ENCODE measurements at regions not wholly inside any gene's neighbourhood (a gene's known extent, or its start where the extent isn't known, plus 50 kb on each side); places are given as distances from the start of the nearest gene placed in this dataset.

DNA sequence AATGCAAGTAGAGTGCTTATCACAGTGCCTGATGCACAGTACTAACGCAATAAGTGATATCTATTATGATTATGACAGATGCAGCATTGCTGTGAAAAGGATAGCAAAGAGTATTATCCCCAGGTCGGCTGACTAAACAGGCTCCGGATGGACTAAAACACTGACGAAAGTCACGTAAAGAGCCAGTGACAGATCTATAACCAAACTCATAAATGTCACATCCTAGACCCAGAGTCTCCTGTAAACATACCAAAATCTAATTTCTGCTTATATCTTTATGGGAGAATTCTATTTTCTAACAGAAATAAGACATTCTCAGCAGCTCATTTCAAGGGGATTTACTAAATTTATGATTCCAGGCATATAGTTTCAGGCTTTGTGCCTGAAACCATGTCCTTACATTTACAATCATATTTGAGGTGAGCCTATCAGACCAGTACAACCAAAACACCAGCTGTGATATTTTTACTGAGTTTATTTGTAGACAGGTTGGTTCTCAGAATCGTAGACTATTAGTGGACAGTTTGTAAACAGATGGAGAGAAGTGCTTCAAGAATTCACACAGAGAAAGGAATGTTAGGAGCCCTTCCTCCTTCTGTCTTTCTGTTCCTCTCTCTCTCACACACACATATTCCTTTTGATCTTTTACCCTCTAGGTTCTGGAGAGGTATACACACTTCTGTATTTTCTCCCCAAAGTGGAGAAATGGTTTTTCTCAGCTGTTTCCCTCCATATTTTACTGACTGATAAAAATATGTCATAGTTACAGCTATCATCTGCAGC is 52.4 kb upstream of the WDR26 start:
- DNase-seq, result no peak
- H3K4me3 ChIP-seq, result no peak overlapping the region
- H3K36me3 ChIP-seq, result no peaks in the 10 kb centered on the region
- H3K9me3 ChIP-seq, result peaks cover 11% of the 10 kb centered on the region
- no peaks in the 10 kb centered on the region for H3K27me3 ChIP-seq

GRCh38 chr1:224488806-224489499 is 54.4 kb upstream of the WDR26 start:
- Histone ChIP-seq H3K36me3 (no peaks in the 10 kb centered on the region), H3K27me3 (no peaks in the 10 kb centered on the region), H3K4me3 (no peak overlapping the region), H3K9me3 (peaks cover 11% of the 10 kb centered on the region)
- DNase-seq, result no peak

DNA sequence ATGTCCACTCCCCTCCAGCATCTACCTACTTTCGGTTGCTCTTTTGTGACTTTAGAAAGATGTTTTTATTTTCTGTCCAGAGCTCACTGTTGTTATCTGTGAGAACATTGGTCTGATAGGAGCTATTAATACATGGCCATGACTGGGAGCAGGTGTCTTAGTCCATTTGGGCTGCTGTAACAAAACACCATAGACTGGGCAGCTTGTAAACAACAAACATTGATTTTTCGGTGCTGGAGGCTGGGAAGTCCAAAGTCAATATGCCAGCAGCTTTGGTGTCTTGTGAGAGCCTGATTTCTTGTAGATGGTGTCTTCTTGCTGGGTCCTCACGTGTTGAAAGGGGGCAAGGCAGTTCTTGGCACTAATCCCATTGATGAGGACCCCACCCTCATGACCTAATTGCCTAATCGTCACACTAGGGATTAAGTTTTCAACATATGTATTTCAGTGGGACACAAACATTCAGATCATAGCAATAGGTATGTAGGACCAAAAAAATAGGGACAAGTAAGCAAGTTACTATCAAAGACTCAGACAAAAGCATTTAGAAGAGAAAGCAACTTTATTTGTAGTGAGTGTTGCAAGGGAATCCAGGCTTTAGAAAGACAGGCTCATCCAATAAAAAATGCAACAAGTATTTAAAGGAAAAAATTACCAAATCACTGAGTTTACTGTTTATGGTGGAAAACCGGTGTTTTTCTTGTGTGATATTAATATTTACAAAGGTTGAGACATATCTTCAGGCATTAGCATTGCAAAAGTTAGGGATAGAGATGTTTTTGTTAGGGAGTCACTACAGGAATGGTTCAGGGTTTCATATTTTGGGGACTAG is 55.2 kb upstream of the WDR26 start:
- Histone ChIP-seq H3K9me3 (peaks cover 11% of the 10 kb centered on the region), H3K27me3 (no peaks in the 10 kb centered on the region), H3K4me3 (no peak overlapping the region), H3K36me3 (no peaks in the 10 kb centered on the region)
- no peak for DNase-seq

GRCh38 chr1:224490549-224491537 is 56.2 kb upstream of the WDR26 start:
- no peak for DNase-seq
- Histone ChIP-seq H3K36me3 (no peaks in the 10 kb centered on the region), H3K9me3 (peaks cover 11% of the 10 kb centered on the region), H3K27me3 (no peaks in the 10 kb centered on the region), H3K4me3 (no peak overlapping the region)

DNA sequence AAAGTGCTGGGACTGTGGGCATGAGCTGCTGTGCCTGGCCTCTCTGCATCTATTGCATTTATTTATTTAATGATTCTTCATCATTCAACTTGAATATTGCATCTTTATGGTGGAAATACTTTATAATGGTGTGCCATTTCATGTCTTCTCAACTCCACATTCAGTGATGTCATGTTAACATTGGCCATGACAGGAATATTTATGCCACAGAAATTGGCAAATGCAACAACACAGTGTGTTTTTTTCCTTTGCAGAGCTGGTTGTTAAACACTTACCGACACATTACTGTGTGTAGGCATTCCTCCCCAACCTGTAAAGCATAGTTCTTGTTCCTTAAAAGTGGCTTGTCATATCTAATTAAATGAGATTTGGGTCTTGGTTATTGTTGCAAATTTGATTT is 57.4 kb upstream of the WDR26 start:
- no peak for DNase-seq
- no peak overlapping the region for H3K4me3 ChIP-seq
- no peaks in the 10 kb centered on the region for H3K36me3 ChIP-seq
- peaks cover 16% of the 10 kb centered on the region for H3K9me3 ChIP-seq
- no peaks in the 10 kb centered on the region for H3K27me3 ChIP-seq

GRCh38 chr1:224492632-224493031 is 58.0 kb upstream of the WDR26 start:
- no peak for DNase-seq
- no peak overlapping the region for H3K4me3 ChIP-seq
- peaks cover 16% of the 10 kb centered on the region for H3K9me3 ChIP-seq
- H3K27me3 ChIP-seq, result no peaks in the 10 kb centered on the region
- no peaks in the 10 kb centered on the region for H3K36me3 ChIP-seq

- Histone ChIP-seq H3K9me3 (peaks cover 16% of the 10 kb centered on the region), H3K4me3 (no peak overlapping the region), H3K36me3 (no peaks in the 10 kb centered on the region), H3K27me3 (no peaks in the 10 kb centered on the region)
- DNase-seq, result no peak
These were observed 58.7 kb upstream of the WDR26 start for GRCh38 chr1:224493269-224493668.

DNA sequence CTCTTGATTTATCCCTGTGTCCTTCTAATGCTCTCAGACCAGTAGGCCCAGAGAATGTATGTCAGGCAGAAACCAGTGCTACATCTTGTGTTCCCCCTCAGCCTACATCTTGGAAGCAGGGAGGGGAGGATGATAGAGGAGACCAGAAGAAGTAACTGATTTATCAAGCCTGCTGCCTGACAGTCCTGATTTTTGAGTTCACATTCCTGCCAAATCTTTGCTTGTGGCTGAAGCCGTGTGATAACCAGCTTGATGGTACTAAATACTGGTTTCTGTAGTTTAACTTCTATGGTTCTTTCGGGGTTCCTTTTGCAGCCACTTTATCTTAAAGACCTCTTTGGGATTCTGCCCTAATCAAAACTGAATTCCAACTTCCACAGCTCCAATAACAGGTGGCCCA is 59.7 kb upstream of the WDR26 start:
- Histone ChIP-seq H3K27me3 (no peaks in the 10 kb centered on the region), H3K36me3 (no peaks in the 10 kb centered on the region), H3K9me3 (peaks cover 10% of the 10 kb centered on the region), H3K4me3 (no peak overlapping the region)
- no peak for DNase-seq

GRCh38 chr1:224495866-224496265 is 61.3 kb upstream of the WDR26 start:
- Histone ChIP-seq H3K4me3 (no peak overlapping the region), H3K9me3 (peaks cover 4% of the 10 kb centered on the region; the same call in 1 of the 2 replicates), H3K27me3 (no peaks in the 10 kb centered on the region), H3K36me3 (no peaks in the 10 kb centered on the region)
- DNase-seq, result no peak

DNA sequence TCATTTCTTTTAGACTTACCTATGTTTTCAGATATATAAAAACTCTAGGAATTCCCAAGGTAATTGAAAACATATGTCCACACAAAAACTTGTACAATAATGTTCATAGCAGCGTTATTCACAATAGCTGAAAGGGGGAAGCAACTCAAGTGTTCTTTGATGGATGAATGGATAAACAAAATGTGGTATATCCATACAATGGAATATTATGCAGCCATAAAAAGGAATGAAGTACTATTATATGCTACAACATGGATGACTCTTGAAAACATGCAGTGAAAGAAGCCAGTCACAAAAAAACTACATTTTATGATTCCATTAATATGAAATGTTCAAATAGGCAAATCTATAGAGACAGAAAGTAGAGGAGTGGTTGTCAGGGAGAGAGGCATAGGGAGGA is 62.2 kb upstream of the WDR26 start:
- Histone ChIP-seq H3K36me3 (no peaks in the 10 kb centered on the region), H3K4me3 (no peak overlapping the region), H3K9me3 (peaks cover 4% of the 10 kb centered on the region; the same call in 1 of the 2 replicates), H3K27me3 (no peaks in the 10 kb centered on the region)
- no peak for DNase-seq

DNA sequence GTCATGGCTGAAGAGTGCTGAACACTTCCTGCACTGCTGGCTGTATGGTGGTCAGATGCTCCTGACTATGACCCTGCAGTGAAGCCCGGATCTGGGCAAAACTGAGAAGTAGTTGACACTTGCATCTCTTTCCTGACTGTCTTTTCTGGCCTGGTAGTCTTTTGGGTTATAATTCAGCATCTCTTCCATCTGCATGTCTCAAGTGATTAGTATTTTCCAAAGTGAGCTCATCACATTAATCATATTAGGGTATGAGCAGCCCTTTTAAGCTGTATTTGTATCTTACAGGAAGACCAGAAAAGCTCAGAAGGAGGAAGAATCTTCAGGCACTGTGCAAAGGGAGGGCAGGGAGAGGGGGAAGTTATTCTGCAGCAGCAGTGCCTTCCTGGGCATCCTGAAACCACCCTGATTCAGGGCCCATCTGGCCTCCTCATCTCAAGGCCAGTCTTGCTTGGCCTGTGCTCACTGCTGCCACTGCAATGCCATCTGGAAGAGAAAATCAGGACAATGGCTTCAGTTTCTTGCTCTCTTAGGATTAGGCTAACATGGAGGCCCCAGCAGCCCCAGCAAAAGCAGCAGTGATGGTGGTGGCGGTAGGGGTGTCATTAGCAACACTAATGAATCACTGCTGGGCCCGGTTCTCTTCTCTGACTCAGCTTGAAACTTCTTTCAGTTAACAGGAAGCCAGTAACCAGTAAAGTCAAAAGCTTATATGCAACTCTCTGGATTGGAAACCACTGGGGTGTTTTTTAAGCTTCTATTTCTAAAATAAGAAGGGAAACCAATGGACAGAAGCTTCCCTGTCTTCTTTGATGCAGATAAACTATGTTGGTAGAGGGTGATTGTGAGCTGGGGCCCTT is 63.3 kb upstream of the WDR26 start:
- Histone ChIP-seq H3K27me3 (no peaks in the 10 kb centered on the region), H3K9me3 (peaks cover 4% of the 10 kb centered on the region; the same call in 1 of the 2 replicates), H3K36me3 (no peaks in the 10 kb centered on the region), H3K4me3 (no peak overlapping the region)
- DNase-seq, result peak; percentile 88

DNA sequence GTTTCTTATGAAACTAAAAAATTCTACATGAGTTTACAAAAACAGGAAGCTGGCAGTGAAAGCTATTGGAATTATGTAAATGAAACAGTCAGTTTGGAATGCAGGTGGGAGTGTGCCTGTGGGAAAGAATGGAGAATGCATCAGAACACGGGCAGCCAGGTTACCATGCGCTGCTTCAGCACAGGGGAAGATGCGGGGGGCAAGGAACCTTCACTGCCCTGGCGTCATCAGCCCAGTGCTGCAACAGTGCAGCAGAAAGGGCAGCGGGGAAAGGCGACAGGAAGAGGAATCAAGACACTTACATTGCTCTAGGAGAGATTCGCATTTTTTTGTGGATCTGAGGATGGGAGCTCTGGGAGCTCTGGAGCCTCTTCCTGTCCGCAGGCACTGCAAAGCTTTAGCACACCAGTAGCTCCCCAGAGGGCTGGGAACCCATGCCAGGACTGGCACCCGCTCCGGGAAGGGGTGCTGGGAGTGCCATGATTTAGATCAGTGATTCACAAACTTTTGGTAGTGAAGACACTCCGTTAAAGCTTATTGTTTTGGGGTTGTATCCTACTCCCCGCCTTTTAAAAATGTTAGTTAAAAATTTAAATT is 64.1 kb upstream of the WDR26 start:
- DNase-seq, result peak; percentile 66
- Histone ChIP-seq H3K36me3 (no peaks in the 10 kb centered on the region), H3K4me3 (no peak overlapping the region), H3K27me3 (no peaks in the 10 kb centered on the region), H3K9me3 (peaks cover 4% of the 10 kb centered on the region; the same call in 1 of the 2 replicates)

GRCh38 chr1:224499204-224499603 is 64.6 kb upstream of the WDR26 start:
- no peaks in the 10 kb centered on the region for H3K36me3 ChIP-seq
- no peak for DNase-seq
- no peaks in the 10 kb centered on the region for H3K27me3 ChIP-seq
- no peak overlapping the region for H3K4me3 ChIP-seq
- peaks cover 4% of the 10 kb centered on the region; the same call in 1 of the 2 replicates for H3K9me3 ChIP-seq

DNA sequence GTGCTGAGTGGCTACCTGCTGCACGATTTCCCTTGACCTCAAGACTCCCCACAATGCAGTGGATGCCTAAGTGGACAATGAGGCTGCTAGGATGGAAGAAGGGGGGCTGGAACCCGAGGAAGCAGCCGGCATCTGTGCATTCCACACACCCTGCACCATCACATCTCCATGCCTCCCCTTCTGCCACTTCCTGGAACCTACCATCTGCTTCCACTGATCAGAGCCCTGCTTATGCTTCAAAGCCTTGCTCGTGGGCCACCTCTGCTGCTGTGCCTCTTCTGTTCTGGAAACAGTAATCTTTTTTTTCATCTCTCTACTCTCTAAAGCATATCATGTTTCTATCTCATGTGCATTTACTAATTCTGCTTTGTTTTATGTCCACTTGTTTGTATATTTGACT is 66.2 kb upstream of the WDR26 start:
- DNase-seq, result no peak
- Histone ChIP-seq H3K36me3 (no peaks in the 10 kb centered on the region), H3K27me3 (no peaks in the 10 kb centered on the region), H3K9me3 (peaks cover 4% of the 10 kb centered on the region; the same call in 1 of the 2 replicates), H3K4me3 (no peak overlapping the region)

GRCh38 chr1:224501836-224502235 is 67.2 kb upstream of the WDR26 start:
- H3K9me3 ChIP-seq, result peaks cover 1% of the 10 kb centered on the region; the same call in 1 of the 2 replicates

More at GRCh38 chr1:224501836-224502235, 67.2 kb upstream of the WDR26 start:
- no peak for DNase-seq
- H3K27me3 ChIP-seq, result no peaks in the 10 kb centered on the region
- H3K4me3 ChIP-seq, result no peak overlapping the region
- H3K36me3 ChIP-seq, result no peaks in the 10 kb centered on the region
